ENCODE measurements at regions not wholly inside any gene's neighbourhood (a gene's known extent, or its start where the extent isn't known, plus 50 kb on each side); places are given as distances from the start of the nearest gene placed in this dataset.

DNA sequence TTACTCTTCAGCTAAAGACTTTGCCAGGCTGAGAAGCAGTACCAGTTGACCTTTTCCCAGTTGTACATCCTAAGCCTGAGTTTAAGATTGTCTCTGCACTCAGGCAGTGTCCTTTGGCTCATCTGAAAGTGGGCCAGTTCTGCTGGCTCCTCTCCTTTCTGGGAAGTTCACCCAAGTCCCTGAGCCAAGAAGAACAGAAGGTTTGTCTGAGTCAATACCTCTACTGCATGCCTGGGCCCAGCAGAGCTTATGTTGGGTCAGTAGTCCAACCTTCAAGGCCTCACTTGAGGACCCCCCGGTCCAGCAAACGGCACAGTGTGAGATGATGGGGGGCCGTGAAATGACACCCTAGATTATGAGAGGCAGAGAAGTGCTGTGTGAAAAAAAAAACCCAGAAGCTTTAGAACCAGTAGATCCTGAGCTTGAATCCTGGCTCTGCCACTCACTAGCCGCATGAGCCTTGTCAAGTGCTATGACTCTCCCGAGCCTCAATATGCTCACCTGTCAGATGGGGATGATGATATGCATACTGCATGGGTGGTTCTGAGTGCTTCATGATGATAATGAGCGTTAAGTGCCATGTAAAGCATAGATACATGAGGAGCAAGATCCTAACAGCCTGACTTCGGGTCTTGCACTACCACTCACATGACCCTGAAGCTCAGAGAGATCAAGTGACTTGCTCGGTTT, 156.0 kb downstream of the MACROH2A1 start:
- TF ChIP-seq EZH2 (IDR thresholded peaks at IDR 0.05; ENCODE audit: insufficient read depth, poor library complexity, severe bottlenecking) (no peak), EZH2phosphoT487 (IDR thresholded peaks at IDR 0.05; ENCODE audit: insufficient read depth, low read depth) (no peak)
